ENCODE measurements at regions not wholly inside any gene's neighbourhood (a gene's known extent, or its start where the extent isn't known, plus 50 kb on each side); places are given as distances from the start of the nearest gene placed in this dataset.

DNA sequence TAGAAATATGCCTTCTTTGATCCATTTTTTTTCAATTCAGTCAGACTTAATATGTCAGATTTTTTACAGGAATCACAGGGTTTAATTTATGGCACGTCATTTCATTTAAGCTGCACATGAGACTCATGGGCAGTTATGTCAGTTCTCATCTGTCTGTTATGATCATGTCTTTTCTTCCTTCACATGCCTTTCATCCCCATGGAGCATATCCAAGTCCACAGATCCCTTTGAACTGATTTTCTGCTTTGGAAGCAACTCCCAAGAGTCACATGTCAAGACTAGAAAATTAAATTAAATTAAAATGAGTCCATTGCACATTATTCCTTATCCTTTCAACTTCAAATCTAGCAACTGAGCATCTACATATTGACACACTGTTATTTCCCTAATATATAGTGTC lies 1274.0 kb upstream of the C9orf72 start:
- no peak for TF ChIP-seq IRX3 (CRISPR knock-in tag; IDR thresholded peaks at IDR 0.05; ENCODE audit: borderline replicate concordance, low read depth)
- TF ChIP-seq POLR2A (IDR thresholded peaks at IDR 0.05; ENCODE audit: insufficient read depth in 1 of 2, low read depth in 2 of 2, low read length in 2 of 2): no peak
- TF ChIP-seq HOXD1 (CRISPR knock-in tag; IDR thresholded peaks at IDR 0.05): no peak
- no peak for TF ChIP-seq SRSF9 (IDR thresholded peaks at IDR 0.05; ENCODE audit: borderline replicate concordance, insufficient read depth, low read depth, low read length, poor library complexity, severe bottlenecking)
- no peak for TF ChIP-seq ZNF138 (CRISPR knock-in tag; IDR thresholded peaks at IDR 0.05; ENCODE audit: low read depth)
